ENCODE measurements at regions not wholly inside any gene's neighbourhood (a gene's known extent, or its start where the extent isn't known, plus 50 kb on each side); places are given as distances from the start of the nearest gene placed in this dataset.

- TF ChIP-seq EZH2 (IDR thresholded peaks at IDR 0.05; ENCODE audit: borderline replicate concordance, insufficient read depth, low read depth, low read length, poor library complexity, severe bottlenecking) (no peak), CTCF (IDR thresholded peaks at IDR 0.05) (no peak)
Measured at GRCh38 chr4:108425988-108426387, 194.4 kb upstream of the RPL34 start.

All from B cell (primary cell).